ENCODE measurements at regions not wholly inside any gene's neighbourhood (a gene's known extent, or its start where the extent isn't known, plus 50 kb on each side); places are given as distances from the start of the nearest gene placed in this dataset.

DNA sequence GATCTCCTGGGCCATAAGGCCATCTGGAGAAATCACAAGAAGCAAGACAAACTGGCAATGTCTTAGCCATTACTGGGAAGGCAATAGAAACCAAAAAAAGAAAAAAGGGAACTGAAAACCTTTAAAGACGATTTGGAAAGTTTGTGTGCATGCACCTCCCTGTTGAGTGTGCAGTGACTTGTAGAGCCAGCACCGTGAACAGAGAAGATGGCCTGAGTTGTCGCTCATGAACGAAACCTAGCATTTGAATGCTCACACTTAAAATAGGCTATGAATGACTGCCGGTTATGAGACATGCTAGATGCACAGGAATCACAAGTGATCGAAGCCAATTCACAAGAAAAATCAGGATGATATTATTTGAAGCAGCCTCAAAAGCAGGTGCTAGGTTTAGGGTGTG is 151.3 kb upstream of the ADO start:
- H3K27ac Mint-ChIP-seq: peak overlapping the region; percentile 64
- H3K4me3 Mint-ChIP-seq: no peak overlapping the region
- no peaks in the 10 kb centered on the region for H3K36me3 Mint-ChIP-seq (ENCODE audit: low read depth)
- peaks cover 64% of the 10 kb centered on the region for H3K4me1 Mint-ChIP-seq (ENCODE audit: low read depth)
- H3K27me3 Mint-ChIP-seq: peaks cover 7% of the 10 kb centered on the region
- H3K9me3 Mint-ChIP-seq: no peaks in the 10 kb centered on the region

DNA sequence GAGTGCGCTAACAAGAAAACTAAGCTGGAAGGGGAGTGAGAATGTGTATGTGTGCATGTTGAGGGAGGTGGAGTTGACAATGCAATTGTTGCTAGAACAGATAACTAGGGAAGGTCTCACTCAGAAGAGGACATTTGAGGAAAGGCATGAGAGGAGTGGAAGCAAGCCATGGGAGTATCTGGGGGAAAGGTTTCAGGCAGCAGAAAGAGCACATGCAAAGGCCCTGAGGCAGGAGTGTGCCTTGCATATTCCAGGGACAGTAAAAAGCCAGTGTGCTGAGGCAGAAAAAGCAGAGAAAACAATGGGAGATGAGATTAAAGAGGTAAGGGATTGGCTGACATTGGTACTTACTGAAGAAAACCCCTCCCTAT is 149.6 kb upstream of the ADO start:
- no peaks in the 10 kb centered on the region for H3K9me3 Mint-ChIP-seq
- peak overlapping the region; percentile 5 for H3K27ac Mint-ChIP-seq
- peaks cover 7% of the 10 kb centered on the region for H3K27me3 Mint-ChIP-seq
- H3K4me3 Mint-ChIP-seq: no peak overlapping the region
- H3K36me3 Mint-ChIP-seq (ENCODE audit: low read depth): no peaks in the 10 kb centered on the region
- H3K4me1 Mint-ChIP-seq (ENCODE audit: low read depth): peaks cover 52% of the 10 kb centered on the region

DNA sequence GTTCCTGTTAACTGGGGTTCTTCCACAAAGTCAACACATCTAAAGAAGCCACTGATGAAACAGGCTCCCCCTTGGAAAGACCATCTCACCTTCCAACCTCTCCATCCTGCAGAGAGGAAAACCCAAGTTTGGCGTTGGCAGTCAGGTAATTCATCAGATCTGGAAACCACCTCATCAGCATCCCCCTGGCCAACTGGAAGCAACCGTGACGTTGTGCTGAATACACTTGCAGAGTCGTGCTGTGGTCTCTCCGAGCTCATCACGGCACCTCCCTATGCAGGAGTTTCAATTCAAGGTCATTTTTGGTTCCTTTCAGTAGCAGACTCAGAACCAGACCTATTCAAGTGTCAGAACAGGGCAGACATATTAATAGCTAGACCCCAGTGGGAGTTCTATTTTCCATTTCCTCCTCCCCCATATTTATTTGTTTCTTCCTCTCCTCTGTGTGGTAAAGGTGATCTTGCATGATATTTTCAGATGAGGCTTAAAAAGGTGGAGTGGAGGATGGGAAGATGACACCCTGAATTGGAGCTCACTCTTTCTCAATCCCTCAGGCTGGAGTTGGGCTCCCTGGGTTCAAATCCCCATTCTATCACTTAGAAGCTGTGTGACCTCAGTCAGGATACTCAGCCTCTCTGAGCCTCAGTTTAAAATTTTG is 149.1 kb upstream of the ADO start:
- Mint-ChIP-seq H3K27ac (peak overlapping the region; percentile 2), H3K4me3 (no peak overlapping the region), H3K4me1 (ENCODE audit: low read depth) (peaks cover 48% of the 10 kb centered on the region), H3K27me3 (peaks cover 7% of the 10 kb centered on the region), H3K36me3 (ENCODE audit: low read depth) (no peaks in the 10 kb centered on the region), H3K9me3 (no peaks in the 10 kb centered on the region)

DNA sequence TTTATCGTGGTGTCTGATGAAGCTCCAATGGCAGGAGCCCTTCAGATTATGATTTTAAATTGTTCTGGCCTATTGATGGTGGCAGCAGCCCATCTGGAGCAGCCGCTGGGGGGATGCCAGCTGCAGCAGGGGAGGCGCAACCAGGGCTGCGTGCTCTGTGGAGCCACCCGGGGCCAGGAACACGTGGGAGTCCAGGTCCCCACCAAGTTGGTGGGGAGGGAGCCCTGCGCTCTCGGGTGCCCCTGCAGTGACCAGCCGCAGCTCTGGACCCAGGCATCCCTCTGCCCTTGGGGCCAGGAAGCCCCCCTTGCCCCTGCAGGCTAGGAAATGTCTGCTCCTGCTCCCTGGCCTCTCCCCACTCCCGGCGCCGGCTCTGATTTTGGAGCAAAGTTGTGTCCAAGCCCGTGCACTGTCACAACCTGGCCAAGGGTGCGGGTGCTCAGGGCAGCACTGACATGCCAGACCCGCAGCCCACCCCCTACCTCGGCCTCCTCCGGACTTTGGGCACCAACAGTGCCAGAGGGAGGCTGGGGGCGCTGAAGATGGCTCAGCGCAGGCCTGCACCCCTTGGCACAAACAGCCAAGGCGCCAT is 147.2 kb upstream of the ADO start:
- peaks cover 33% of the 10 kb centered on the region for H3K4me1 Mint-ChIP-seq (ENCODE audit: low read depth)
- H3K27ac Mint-ChIP-seq: no peak overlapping the region
- no peaks in the 10 kb centered on the region for H3K9me3 Mint-ChIP-seq
- no peak overlapping the region for H3K4me3 Mint-ChIP-seq
- no peaks in the 10 kb centered on the region for H3K36me3 Mint-ChIP-seq (ENCODE audit: low read depth)
- H3K27me3 Mint-ChIP-seq: peaks cover 4% of the 10 kb centered on the region

DNA sequence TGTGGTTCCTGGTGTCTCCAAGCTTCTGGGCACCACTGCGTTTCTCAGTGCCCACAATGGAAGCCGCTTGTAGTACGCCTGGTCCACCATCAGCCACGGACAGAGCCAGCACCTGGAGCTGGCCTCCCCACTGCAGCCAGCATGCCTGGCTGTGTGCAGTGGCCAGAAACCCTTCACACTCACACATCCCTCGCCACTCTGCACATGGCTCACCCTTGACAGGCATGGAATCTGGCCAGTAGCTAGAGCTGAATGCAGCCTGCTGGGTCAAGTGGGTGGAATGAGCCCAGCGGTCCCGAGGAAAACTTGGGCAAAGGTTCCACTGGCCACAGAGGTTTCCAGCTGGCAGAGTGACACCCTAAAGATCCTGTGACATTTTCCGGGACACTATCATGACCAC is 146.0 kb upstream of the ADO start:
- no peak overlapping the region for H3K27ac Mint-ChIP-seq
- no peaks in the 10 kb centered on the region for H3K36me3 Mint-ChIP-seq (ENCODE audit: low read depth)
- no peaks in the 10 kb centered on the region for H3K9me3 Mint-ChIP-seq
- H3K4me1 Mint-ChIP-seq (ENCODE audit: low read depth): peaks cover 21% of the 10 kb centered on the region
- H3K4me3 Mint-ChIP-seq: no peak overlapping the region
- peaks cover 4% of the 10 kb centered on the region for H3K27me3 Mint-ChIP-seq

DNA sequence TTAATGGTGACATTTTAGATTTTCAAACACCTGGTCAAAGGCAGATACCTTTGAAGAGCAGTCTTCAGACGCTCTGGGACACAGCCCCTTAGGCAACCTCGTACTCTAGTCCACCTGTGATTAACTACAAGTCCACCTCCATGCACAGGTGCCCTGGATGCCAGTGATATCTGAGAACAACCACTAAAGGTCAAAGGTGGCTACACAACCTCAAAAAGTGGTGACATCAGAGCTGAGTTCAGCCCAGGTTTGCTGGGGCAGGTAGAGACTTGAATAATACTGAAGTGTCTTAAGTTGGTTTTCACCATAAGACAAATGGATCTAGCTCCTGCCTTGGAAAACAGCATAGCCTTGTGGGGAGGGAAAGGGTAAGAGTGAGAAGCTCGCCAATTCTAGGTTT is 143.4 kb upstream of the ADO start:
- Mint-ChIP-seq H3K27me3 (peaks cover 4% of the 10 kb centered on the region), H3K36me3 (ENCODE audit: low read depth) (no peaks in the 10 kb centered on the region), H3K27ac (no peak overlapping the region), H3K4me3 (no peak overlapping the region), H3K4me1 (ENCODE audit: low read depth) (no peaks in the 10 kb centered on the region), H3K9me3 (no peaks in the 10 kb centered on the region)

DNA sequence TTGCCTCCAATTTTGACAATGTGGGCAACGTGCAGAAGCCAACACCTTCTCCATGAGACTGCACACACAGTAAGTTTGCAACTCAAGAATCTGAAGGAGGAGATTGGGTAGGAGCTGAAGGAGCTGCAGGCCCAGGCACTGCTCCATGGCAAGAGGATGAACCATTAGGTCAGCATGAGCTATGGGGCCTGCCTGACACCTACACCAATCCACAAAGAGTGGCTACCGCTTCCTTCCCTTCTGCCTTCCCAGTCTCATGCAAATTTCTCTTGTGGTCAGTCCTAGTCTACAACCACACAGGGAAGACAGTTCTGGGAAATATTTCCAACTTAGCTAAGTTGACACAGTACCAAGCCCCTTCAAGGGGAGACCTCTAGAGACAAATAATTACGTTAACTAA is 142.0 kb upstream of the ADO start:
- Mint-ChIP-seq H3K27me3 (no peaks in the 10 kb centered on the region), H3K9me3 (no peaks in the 10 kb centered on the region), H3K4me1 (ENCODE audit: low read depth) (no peaks in the 10 kb centered on the region), H3K27ac (no peak overlapping the region), H3K4me3 (no peak overlapping the region), H3K36me3 (ENCODE audit: low read depth) (no peaks in the 10 kb centered on the region)

DNA sequence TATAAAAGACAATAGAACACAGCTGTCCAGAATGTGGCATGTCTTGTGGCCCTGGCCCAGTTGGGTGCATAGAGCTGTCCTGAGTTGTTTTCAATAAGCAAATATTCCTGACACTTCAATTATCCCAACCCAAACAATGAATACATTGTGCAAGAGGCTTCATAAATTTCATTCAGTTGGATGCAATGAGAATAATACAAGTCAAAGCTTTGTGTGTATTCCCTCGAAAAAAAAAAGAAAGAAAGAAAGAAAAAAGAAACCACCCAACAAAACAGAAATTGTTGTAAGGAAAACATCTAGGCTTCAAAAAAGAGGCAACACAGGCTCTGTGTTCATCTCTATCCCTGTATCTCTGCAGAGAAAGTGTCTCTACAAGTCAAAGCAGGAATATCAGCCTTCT is 138.7 kb upstream of the ADO start:
- Mint-ChIP-seq H3K27ac (no peak overlapping the region), H3K4me1 (ENCODE audit: low read depth) (peaks cover 14% of the 10 kb centered on the region), H3K27me3 (no peaks in the 10 kb centered on the region), H3K9me3 (no peaks in the 10 kb centered on the region), H3K36me3 (ENCODE audit: low read depth) (no peaks in the 10 kb centered on the region), H3K4me3 (no peak overlapping the region)

DNA sequence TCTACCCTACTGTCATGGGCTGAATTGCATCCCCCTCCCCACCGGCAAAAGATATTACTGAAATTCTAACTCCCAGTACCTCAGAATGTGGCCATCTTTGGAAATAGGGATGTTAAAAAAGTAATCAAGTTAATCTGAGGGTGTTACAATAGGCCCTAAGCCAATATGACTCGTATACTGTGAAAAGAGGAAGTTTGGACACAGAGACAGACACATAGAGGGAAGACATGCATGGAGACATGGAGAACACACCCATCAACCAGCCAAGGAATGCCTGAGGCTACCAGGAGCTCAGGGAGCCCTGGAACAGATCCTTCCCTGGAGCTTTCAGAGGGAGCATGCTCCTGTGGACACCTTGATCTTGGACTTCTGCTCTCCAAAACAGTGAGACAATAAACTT is 138.2 kb upstream of the ADO start:
- Mint-ChIP-seq H3K9me3 (no peaks in the 10 kb centered on the region), H3K4me3 (no peak overlapping the region), H3K36me3 (ENCODE audit: low read depth) (no peaks in the 10 kb centered on the region), H3K27ac (no peak overlapping the region), H3K27me3 (no peaks in the 10 kb centered on the region), H3K4me1 (ENCODE audit: low read depth) (peaks cover 19% of the 10 kb centered on the region)

DNA sequence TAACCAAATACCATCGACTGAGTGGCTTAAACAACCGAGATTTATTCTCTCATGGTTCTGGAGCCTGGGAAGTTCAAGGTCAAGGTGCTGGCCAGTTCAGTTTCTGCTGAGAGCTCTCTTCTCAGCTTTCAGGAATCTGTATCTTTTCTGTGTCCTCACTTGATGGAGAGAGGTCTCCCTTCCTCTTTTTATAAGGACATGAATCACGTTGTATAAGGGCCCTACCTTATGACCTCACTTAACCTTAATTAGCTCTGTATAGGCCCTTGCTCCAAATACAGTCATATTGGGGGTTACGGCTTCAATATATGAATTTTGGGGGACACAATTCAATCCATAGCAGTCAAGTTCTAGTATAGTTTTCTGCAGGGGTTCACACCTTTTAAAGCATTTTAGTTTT is 135.2 kb upstream of the ADO start:
- H3K27me3 Mint-ChIP-seq: no peaks in the 10 kb centered on the region
- no peaks in the 10 kb centered on the region for H3K9me3 Mint-ChIP-seq
- no peaks in the 10 kb centered on the region for H3K36me3 Mint-ChIP-seq (ENCODE audit: low read depth)
- H3K4me3 Mint-ChIP-seq: no peak overlapping the region
- peaks cover 24% of the 10 kb centered on the region for H3K4me1 Mint-ChIP-seq (ENCODE audit: low read depth)
- no peak overlapping the region for H3K27ac Mint-ChIP-seq

DNA sequence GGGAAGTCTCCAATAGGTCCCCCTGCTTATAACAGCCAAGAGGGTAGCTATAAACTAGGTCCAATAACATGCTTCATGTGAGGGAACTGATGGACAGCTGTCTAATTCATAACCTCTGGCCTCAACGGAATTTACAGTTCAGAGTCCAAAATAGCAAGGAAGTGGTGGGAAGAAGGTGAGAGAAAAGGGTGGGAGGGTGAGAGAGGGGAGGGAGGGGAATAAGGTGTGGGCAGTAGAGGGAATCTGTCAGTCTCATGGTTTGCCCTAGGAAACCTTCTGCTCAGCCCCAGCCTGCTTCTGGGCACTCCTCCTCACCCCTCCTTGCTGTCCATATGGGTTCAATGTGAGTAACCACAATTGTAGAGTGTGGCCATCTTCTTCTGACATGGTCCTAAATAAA is 133.4 kb upstream of the ADO start:
- peaks cover 24% of the 10 kb centered on the region for H3K4me1 Mint-ChIP-seq (ENCODE audit: low read depth)
- no peaks in the 10 kb centered on the region for H3K9me3 Mint-ChIP-seq
- no peak overlapping the region for H3K27ac Mint-ChIP-seq
- no peak overlapping the region for H3K4me3 Mint-ChIP-seq
- H3K36me3 Mint-ChIP-seq (ENCODE audit: low read depth): no peaks in the 10 kb centered on the region
- no peaks in the 10 kb centered on the region for H3K27me3 Mint-ChIP-seq

DNA sequence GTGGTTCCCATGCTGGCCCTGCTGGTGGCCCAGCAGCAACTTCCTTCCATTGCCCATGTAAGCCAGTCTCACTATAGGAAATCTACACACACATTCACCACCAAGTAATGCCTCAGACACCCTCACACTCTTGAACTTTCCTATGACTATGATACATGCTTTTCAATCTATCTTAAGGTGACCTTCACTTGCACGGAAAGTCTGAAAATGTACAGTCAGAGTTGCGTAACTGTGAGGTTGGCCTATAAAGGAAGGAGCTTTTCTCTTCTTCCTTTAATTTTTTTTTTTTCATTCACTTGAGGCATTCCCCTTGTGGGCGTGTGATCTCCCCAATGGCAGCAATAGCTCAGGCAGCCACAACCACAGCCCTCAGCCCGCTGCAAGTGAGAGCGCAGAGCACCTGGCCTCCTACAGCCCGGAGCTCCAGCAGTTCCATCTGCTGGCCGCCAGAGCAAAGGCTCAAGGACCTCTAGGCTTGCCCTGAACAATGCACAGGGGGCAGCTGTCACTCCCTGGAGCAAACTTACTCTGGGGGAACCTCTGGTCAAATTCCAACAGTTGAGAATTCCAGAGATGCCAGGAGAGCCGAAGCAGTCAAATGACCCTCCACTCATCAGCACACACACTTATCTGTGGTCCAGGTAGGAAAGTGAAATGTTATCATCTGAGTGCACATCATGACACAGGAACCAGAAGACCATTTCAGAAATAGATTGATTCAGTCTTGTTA is 123.1 kb upstream of the ADO start:
- Mint-ChIP-seq H3K27ac (peak overlapping the region; percentile 91), H3K36me3 (ENCODE audit: low read depth) (peaks cover 18% of the 10 kb centered on the region), H3K9me3 (peaks cover 23% of the 10 kb centered on the region), H3K4me3 (peak overlapping the region; percentile 8), H3K4me1 (ENCODE audit: low read depth) (peaks cover 43% of the 10 kb centered on the region), H3K27me3 (no peaks in the 10 kb centered on the region)

DNA sequence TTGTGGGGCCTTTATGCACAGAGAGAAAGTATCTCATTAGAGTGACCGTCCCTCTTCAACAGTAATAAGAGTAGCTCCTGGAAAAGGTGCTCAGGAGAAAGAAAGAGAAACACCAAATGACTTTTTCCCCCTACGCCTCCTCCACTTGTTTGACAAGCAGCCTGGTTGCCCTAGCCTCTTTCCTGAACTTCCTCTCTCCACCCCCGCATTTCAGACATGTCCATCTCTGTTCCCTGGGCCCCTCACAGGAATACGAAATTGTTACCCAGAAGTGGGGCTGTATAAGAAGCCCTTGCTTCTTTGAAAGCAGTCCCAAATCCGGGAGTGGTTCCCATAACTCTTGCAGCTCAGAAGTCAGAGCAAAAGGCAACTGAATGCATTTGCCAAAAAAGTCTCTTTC is 119.6 kb upstream of the ADO start:
- H3K27me3 Mint-ChIP-seq: no peaks in the 10 kb centered on the region

DNA sequence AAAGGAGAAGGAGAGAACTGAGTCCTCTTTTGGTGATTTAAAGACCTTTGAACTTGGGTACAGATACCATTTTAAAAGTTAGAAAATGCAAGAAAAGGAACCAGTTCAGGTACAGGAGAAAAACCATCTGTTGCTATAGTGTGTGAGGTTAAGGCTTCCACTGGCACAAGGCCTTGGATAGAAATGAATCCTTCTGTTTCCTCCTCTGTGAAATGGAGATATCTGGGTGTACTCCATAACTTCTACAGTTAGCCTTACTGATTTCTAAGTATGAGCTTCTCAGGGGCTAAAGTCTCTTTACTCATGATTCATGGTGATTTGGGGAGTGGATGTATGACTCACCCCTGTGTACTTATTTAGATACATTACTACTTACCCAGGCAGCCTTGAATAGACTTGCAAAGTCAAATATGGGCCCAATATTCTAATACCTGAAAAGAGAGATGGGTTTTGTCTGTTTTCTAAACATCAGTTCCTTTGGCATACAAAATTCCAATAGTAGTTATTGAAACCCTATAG is 117.2 kb upstream of the ADO start:
- H3K4me1 Mint-ChIP-seq (ENCODE audit: low read depth): peaks cover 56% of the 10 kb centered on the region
- H3K36me3 Mint-ChIP-seq (ENCODE audit: low read depth): peaks cover 22% of the 10 kb centered on the region
- no peak overlapping the region for H3K27ac Mint-ChIP-seq
- peaks cover 20% of the 10 kb centered on the region for H3K9me3 Mint-ChIP-seq
- H3K27me3 Mint-ChIP-seq: no peaks in the 10 kb centered on the region
- no peak overlapping the region for H3K4me3 Mint-ChIP-seq

More for the DNA sequence above, 119.6 kb upstream of the ADO start:
- H3K27ac Mint-ChIP-seq: no peak overlapping the region
- H3K4me1 Mint-ChIP-seq (ENCODE audit: low read depth): peaks cover 57% of the 10 kb centered on the region
- peaks cover 25% of the 10 kb centered on the region for H3K36me3 Mint-ChIP-seq (ENCODE audit: low read depth)
- no peak overlapping the region for H3K4me3 Mint-ChIP-seq
- H3K9me3 Mint-ChIP-seq: peaks cover 20% of the 10 kb centered on the region

DNA sequence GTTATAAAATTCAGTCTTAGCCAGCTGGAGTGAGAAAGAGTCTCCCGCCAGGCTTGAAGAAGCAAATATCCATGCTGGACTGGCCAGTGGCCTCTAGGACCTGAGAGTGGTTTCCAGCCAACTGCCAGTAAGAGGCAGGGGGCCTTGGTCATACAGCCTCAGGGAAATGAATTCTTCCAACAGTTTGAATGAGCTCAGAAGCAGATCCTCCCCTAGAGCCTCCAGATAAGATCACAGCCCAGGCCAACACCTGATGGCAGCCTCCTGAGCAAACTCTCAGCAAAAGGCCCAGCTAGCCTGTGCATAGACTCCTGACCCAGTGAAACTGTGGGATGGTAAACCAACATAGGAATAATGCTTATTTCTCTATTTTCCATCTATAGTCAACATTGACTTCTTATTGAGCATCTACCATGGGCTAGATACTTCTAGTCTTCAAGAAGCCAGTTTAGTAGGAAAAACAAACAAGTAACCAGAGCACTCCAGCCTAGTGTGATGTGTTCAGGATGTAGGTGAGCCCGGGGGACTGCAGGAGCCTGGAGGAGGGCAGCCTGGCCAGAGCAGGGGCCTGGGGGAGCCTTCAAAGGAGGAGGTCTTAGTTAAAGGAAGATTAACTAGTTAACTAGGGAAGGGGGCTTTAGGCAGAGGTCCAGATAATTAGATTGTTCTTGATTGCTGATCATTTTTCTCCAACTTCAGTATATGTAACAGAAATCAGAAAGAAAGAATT is 115.4 kb upstream of the ADO start:
- Mint-ChIP-seq H3K27me3 (no peaks in the 10 kb centered on the region), H3K9me3 (peaks cover 16% of the 10 kb centered on the region), H3K36me3 (ENCODE audit: low read depth) (peaks cover 22% of the 10 kb centered on the region), H3K4me1 (ENCODE audit: low read depth) (peaks cover 50% of the 10 kb centered on the region), H3K4me3 (peak overlapping the region; percentile 44), H3K27ac (peak overlapping the region; percentile 55)
